Activated CD8-positive, alpha-beta T cell treated with anti-CD3 and anti-CD28 coated beads for 36 hours (primary cell): ENCODE measurements at regions not wholly inside any gene's neighbourhood (a gene's known extent, or its start where the extent isn't known, plus 50 kb on each side); places are given as distances from the start of the nearest gene placed in this dataset.

Source experiments
- ATAC-seq: fragments of 200-7000 bp; cut with Tn5 transposase; one replicate; pipeline ENCODE4 v1.10.0; 2021; ENCODE audit warnings: mild to moderate bottlenecking, moderate library complexity
- CTCF ChIA-PET: fragments of 350-600 bp; sonication (Branson Sonifier 250); formaldehyde crosslinking; loops from one replicate; lab custom pipeline; 2021; ENCODE audit warnings: antibody characterized with exemption; lab: Charles Lee
- POLR2A ChIA-PET: fragments of 350-600 bp; sonication (Branson Sonifier 250); formaldehyde crosslinking; loops from one replicate; lab custom pipeline; 2021; ENCODE audit warnings: antibody characterized with exemption; lab: Charles Lee
- DNase-seq: peaks from one replicate; pipeline ENCODE4 v3.0.0-alpha.2; 2020
- H3K27ac Mint-ChIP-seq: one replicate; pipeline ENCODE4 v1.8.0; 2021; ENCODE audit warnings: mild to moderate bottlenecking, mixed read lengths
- H3K27me3 Mint-ChIP-seq: one replicate; pipeline ENCODE4 v1.8.0; 2021; ENCODE audit warnings: mixed read lengths
- H3K36me3 Mint-ChIP-seq: one replicate; pipeline ENCODE4 v1.8.0; 2021; ENCODE audit warnings: low read depth, mixed read lengths
- H3K4me1 Mint-ChIP-seq: one replicate; pipeline ENCODE4 v1.8.0; 2021; ENCODE audit warnings: low read depth, mixed read lengths
- H3K4me3 Mint-ChIP-seq: one replicate; pipeline ENCODE4 v1.8.0; 2021; ENCODE audit warnings: mild to moderate bottlenecking, moderate library complexity, mixed read lengths
- H3K9me3 Mint-ChIP-seq: one replicate; pipeline ENCODE4 v1.8.0; 2021; ENCODE audit warnings: mixed read lengths
- CTCF ChIP-seq: fragments of 200-600 bp; IDR thresholded peaks from one replicate; pipeline ENCODE4 v1.8.0; 2022; ENCODE audit warnings: antibody characterized with exemption, mild to moderate bottlenecking
- intact Hi-C: fragments of 100-400 bp; cut with micrococcal nuclease; formaldehyde crosslinking; loops from one replicate; pipeline ENCODE4 v1.10.0; 2022

- H3K27ac Mint-ChIP-seq = no peak overlapping the region
- no peak for DNase-seq
- H3K27me3 Mint-ChIP-seq = no peaks in the 10 kb centered on the region
- H3K4me1 Mint-ChIP-seq = no peaks in the 10 kb centered on the region
- H3K4me3 Mint-ChIP-seq = no peak overlapping the region
- ChIA-PET CTCF (no interaction called here), POLR2A (no interaction called here)
- intact Hi-C loops = no loop called here
- peaks cover 7% of the 10 kb centered on the region for H3K9me3 Mint-ChIP-seq
- no peak for TF ChIP-seq CTCF
- no peak for ATAC-seq
- no peaks in the 10 kb centered on the region for H3K36me3 Mint-ChIP-seq
Observed at GRCh38 chr4:59126159-59126558, 2016.0 kb upstream of the IGFBP7 start.

DNA sequence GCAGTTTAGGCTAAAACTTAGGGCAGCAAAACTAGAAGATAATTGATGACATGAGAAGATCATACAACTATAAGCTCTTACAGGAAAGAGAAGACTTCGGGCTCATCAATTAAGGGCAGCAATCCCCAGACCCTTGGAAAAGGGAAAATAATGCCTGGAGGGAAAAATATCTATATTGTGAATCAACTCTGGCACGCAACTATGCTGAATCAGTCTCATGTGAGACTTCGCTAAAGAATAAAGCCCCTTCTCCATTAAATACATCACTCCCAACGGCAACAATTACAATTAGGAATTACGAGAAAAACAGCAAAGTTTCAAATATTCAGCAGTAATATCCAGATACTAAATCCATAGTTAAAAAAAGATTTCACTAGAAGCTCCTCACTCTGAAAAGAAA, 2016.8 kb upstream of the IGFBP7 start:
- H3K4me1 Mint-ChIP-seq = no peaks in the 10 kb centered on the region
- TF ChIP-seq CTCF = no peak
- H3K36me3 Mint-ChIP-seq = no peaks in the 10 kb centered on the region
- ATAC-seq (no peak), DNase-seq (no peak)
- intact Hi-C loops = no loop called here
- no peaks in the 10 kb centered on the region for H3K27me3 Mint-ChIP-seq
- no peak overlapping the region for H3K4me3 Mint-ChIP-seq
- peaks cover 7% of the 10 kb centered on the region for H3K9me3 Mint-ChIP-seq
- POLR2A ChIA-PET = no interaction called here
- H3K27ac Mint-ChIP-seq = no peak overlapping the region
- CTCF ChIA-PET = no interaction called here

GRCh38 chr4:59127743-59128142, 2017.6 kb upstream of the IGFBP7 start:
- TF ChIP-seq CTCF = no peak
- no peak overlapping the region for H3K27ac Mint-ChIP-seq
- no peaks in the 10 kb centered on the region for H3K27me3 Mint-ChIP-seq
- no peak overlapping the region for H3K4me3 Mint-ChIP-seq
- H3K9me3 Mint-ChIP-seq = peaks cover 7% of the 10 kb centered on the region
- DNase-seq (no peak), ATAC-seq (no peak)
- intact Hi-C loops = no loop called here
- CTCF ChIA-PET = no interaction called here
- H3K36me3 Mint-ChIP-seq = no peaks in the 10 kb centered on the region
- H3K4me1 Mint-ChIP-seq = no peaks in the 10 kb centered on the region
- POLR2A ChIA-PET = no interaction called here

- no peaks in the 10 kb centered on the region for H3K4me1 Mint-ChIP-seq
- no peak for TF ChIP-seq CTCF
- POLR2A ChIA-PET = no interaction called here
- no peaks in the 10 kb centered on the region for H3K36me3 Mint-ChIP-seq
- no peak overlapping the region for H3K27ac Mint-ChIP-seq
- DNase-seq (no peak), ATAC-seq (no peak)
- intact Hi-C loops = no loop called here
- no peak overlapping the region for H3K4me3 Mint-ChIP-seq
- peaks cover 5% of the 10 kb centered on the region for H3K9me3 Mint-ChIP-seq
- CTCF ChIA-PET = no interaction called here
- no peaks in the 10 kb centered on the region for H3K27me3 Mint-ChIP-seq
Observed at GRCh38 chr4:59135248-59135985, 2025.2 kb upstream of the IGFBP7 start.

GRCh38 chr4:59161249-59161648, 2038.9 kb upstream of the ADGRL3 start:
- no peaks in the 10 kb centered on the region for H3K36me3 Mint-ChIP-seq
- H3K4me1 Mint-ChIP-seq = no peaks in the 10 kb centered on the region
- POLR2A ChIA-PET = no interaction called here
- H3K4me3 Mint-ChIP-seq = no peak overlapping the region
- H3K27me3 Mint-ChIP-seq = no peaks in the 10 kb centered on the region
- ATAC-seq = no peak
- intact Hi-C loops = no loop called here
- CTCF ChIA-PET = no interaction called here
- TF ChIP-seq CTCF = no peak
- peaks cover 8% of the 10 kb centered on the region for H3K9me3 Mint-ChIP-seq
- DNase-seq = no peak
- H3K27ac Mint-ChIP-seq = no peak overlapping the region
